Activated T-helper 17 cell treated with anti-CD3 and anti-CD28 coated beads, Interleukin-2, amount 50 U/mL, for 72 hours (primary cell): ENCODE measurements at regions not wholly inside any gene's neighbourhood (a gene's known extent, or its start where the extent isn't known, plus 50 kb on each side); places are given as distances from the start of the nearest gene placed in this dataset.

Source experiments
- ATAC-seq: fragments of 150-1000 bp; cut with Tn5 transposase; replicated peaks from 2 replicates; pipeline ENCODE4 v1.10.0; 2021; ENCODE audit warnings: mild to moderate bottlenecking, moderate library complexity
- H3K27ac Mint-ChIP-seq: one replicate; pipeline ENCODE4 v1.8.0; 2022; ENCODE audit warnings: mixed read lengths
- H3K27me3 Mint-ChIP-seq: one replicate; pipeline ENCODE4 v1.8.0; 2022; ENCODE audit warnings: mixed read lengths
- H3K36me3 Mint-ChIP-seq: one replicate; pipeline ENCODE4 v1.8.0; 2022; ENCODE audit warnings: low read depth, mild to moderate bottlenecking, mixed read lengths
- H3K4me1 Mint-ChIP-seq: one replicate; pipeline ENCODE4 v1.8.0; 2022; ENCODE audit warnings: mixed read lengths
- H3K4me3 Mint-ChIP-seq: one replicate; pipeline ENCODE4 v1.8.0; 2022; ENCODE audit warnings: mild to moderate bottlenecking, mixed read lengths
- H3K9me3 Mint-ChIP-seq: one replicate; pipeline ENCODE4 v1.8.0; 2022; ENCODE audit warnings: mixed read lengths

GRCh38 chr1:168375566-168376300, 95.1 kb downstream of the TBX19 start:
- Mint-ChIP-seq H3K27ac (no peak overlapping the region), H3K27me3 (no peaks in the 10 kb centered on the region), H3K4me3 (no peak overlapping the region), H3K36me3 (no peaks in the 10 kb centered on the region), H3K9me3 (no peaks in the 10 kb centered on the region), H3K4me1 (no peaks in the 10 kb centered on the region)
- ATAC-seq = no peak

DNA sequence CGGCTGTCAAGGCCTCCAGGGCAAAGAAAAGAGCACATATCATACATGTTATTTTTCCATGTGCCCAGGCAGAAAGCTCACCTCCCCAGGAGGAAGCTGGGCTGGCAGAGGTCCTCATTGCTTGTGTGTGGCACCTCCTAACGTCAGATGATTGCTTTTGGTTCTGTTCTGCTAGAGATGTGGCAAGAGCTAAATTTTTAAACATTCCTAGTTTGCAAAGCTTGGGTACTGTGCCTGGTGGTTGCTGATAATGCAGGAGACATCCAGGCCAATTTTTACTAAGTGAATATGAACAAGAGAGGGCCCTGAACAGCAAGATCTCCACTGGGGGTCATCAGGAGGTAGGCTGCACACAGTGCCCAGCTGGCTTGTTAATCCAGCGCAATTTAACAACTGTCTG, 93.9 kb downstream of the TBX19 start:
- no peak for ATAC-seq
- H3K27me3 Mint-ChIP-seq = no peaks in the 10 kb centered on the region
- no peak overlapping the region for H3K27ac Mint-ChIP-seq
- no peaks in the 10 kb centered on the region for H3K36me3 Mint-ChIP-seq
- no peak overlapping the region for H3K4me3 Mint-ChIP-seq
- H3K4me1 Mint-ChIP-seq = no peaks in the 10 kb centered on the region
- no peaks in the 10 kb centered on the region for H3K9me3 Mint-ChIP-seq

- Mint-ChIP-seq H3K27ac (no peak overlapping the region), H3K36me3 (no peaks in the 10 kb centered on the region), H3K27me3 (no peaks in the 10 kb centered on the region), H3K4me1 (no peaks in the 10 kb centered on the region), H3K9me3 (no peaks in the 10 kb centered on the region), H3K4me3 (no peak overlapping the region)
- no peak for ATAC-seq
These were observed 93.2 kb downstream of the TBX19 start for GRCh38 chr1:168373869-168374268.

DNA sequence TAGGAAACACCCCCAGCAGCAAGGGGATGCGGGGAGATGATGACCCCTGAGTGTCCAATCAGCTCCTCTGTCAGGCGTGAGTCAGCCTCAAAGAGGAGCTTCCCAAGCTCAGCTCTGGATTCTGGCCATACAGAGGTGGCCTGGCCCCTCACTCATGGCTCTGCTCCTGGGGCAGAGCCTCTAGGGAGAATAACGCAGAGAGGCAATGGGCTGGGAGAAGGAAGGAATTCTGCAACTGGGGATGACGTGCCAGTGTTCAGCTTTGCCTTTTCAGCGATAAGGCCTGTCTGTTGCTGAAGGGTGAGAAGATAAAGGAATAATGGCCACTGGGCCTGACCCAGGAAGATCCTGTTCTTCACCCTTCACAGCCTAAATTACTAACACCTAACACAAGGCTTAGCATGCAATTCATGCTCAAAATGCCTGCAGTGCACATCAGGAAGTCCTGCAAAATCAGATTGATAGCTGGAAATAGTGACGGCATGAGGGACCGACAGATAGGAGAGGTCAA, 92.2 kb downstream of the TBX19 start:
- H3K4me3 Mint-ChIP-seq = no peak overlapping the region
- no peaks in the 10 kb centered on the region for H3K4me1 Mint-ChIP-seq
- H3K27me3 Mint-ChIP-seq = no peaks in the 10 kb centered on the region
- H3K36me3 Mint-ChIP-seq = no peaks in the 10 kb centered on the region
- H3K9me3 Mint-ChIP-seq = no peaks in the 10 kb centered on the region
- no peak for ATAC-seq
- no peak overlapping the region for H3K27ac Mint-ChIP-seq

GRCh38 chr1:168372307-168372706, 91.6 kb downstream of the TBX19 start:
- Mint-ChIP-seq H3K27ac (no peak overlapping the region), H3K9me3 (no peaks in the 10 kb centered on the region), H3K4me3 (no peak overlapping the region), H3K4me1 (no peaks in the 10 kb centered on the region), H3K36me3 (no peaks in the 10 kb centered on the region), H3K27me3 (no peaks in the 10 kb centered on the region)
- no peak for ATAC-seq

DNA sequence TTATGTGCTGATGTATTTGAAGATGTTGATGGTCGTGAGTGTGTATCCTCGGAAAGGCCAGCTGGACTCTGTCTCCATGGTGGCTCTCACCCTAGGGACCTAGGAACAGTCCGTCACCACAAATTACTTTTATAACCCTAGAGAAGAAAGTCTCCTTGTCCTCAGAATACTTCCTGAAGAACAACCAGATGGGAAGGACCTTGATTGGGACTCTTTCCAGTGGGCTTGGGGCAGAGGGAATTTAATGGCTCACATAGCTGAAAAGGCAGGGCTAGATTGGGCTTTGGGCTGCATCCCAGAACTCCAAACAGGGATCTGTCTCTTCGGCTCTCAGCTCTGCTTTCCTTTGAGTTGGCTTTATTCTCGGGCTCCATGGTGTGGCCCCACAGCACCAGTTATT, 90.8 kb downstream of the TBX19 start:
- H3K4me3 Mint-ChIP-seq = no peak overlapping the region
- no peaks in the 10 kb centered on the region for H3K4me1 Mint-ChIP-seq
- H3K36me3 Mint-ChIP-seq = no peaks in the 10 kb centered on the region
- no peaks in the 10 kb centered on the region for H3K9me3 Mint-ChIP-seq
- no peak overlapping the region for H3K27ac Mint-ChIP-seq
- ATAC-seq = no peak
- no peaks in the 10 kb centered on the region for H3K27me3 Mint-ChIP-seq

DNA sequence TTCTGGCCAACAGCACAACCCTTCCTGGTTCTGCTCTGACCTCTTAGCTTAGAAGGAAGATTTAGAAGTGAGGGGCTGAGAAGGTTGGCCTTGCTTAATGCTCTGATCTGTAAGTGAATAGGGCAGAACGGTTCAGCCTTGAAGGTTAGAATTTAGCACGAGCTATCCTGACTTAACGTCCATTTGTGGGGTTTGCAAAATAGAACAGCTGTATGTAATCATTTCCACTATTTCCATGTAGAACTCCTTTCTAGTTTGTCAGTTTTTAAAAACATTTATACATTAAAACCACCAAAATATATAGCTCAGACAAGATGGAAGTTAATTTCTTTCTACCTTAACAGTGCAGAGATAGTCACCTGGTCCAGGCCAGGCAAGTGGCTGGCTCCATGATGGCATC, 89.9 kb downstream of the TBX19 start:
- Mint-ChIP-seq H3K4me3 (no peak overlapping the region), H3K9me3 (no peaks in the 10 kb centered on the region), H3K27me3 (no peaks in the 10 kb centered on the region), H3K4me1 (no peaks in the 10 kb centered on the region), H3K27ac (no peak overlapping the region), H3K36me3 (no peaks in the 10 kb centered on the region)
- ATAC-seq = no peak

DNA sequence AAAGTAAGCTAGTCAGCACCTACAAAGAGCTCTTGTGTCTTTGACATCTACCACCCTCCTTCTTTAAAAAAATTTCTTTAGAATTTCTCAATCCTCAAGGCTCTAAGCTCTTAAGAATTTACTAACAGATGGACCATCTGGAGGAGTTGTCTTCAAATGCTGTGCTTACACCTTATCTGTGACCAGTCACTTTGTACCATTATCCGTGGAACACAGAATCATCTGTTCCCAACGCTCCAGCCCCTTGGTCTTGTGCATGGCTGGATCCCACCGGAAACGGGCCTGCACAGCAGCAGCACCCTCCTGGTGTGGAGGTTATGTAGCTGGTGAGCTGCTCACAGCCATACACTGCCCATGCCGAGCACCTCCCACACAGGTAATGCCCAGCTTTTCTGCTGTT, 89.0 kb downstream of the TBX19 start:
- H3K27ac Mint-ChIP-seq = no peak overlapping the region
- no peak overlapping the region for H3K4me3 Mint-ChIP-seq
- no peaks in the 10 kb centered on the region for H3K27me3 Mint-ChIP-seq
- H3K9me3 Mint-ChIP-seq = no peaks in the 10 kb centered on the region
- H3K4me1 Mint-ChIP-seq = no peaks in the 10 kb centered on the region
- no peaks in the 10 kb centered on the region for H3K36me3 Mint-ChIP-seq
- no peak for ATAC-seq

GRCh38 chr1:168368131-168368530, 87.5 kb downstream of the TBX19 start:
- no peak for ATAC-seq
- Mint-ChIP-seq H3K36me3 (no peaks in the 10 kb centered on the region), H3K27me3 (no peaks in the 10 kb centered on the region), H3K9me3 (no peaks in the 10 kb centered on the region), H3K4me1 (peaks cover under 1% of the 10 kb centered on the region), H3K27ac (no peak overlapping the region), H3K4me3 (no peak overlapping the region)

DNA sequence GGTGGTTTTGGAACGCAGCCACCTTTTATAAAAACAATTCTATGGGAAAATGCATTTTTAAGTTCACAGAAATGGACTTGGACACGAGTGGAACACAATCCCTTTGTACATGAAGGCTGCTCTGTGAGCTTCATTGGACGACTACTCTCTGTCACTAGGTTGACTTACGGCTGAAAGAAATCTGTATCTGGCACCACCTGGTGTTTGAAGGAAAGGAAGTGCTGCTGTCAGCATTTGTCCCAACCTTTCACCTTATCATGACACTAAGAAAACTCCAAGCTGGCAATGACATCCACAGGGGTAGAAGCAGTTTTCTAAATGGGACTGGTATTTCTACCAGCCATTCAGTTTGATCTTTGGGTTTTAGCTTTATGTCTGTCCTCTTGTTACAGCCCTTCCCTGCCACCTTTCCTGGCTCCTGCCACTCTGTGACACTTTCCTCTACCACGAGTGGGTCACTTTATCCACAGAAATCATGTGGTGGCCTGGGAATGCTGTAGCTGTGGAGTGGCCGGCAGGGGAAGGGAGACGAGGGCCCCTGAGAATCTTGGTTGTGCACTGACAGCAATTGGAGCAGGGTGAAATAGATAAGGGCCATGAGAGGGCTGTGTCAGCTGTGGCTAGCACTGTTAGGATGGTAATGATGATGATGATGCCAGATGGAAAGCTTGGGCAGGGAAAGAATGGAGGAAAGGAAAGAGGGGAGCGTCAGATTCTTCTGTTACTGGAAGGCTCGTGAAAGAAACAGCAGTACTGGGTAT, 85.2 kb downstream of the TBX19 start:
- no peak overlapping the region for H3K4me3 Mint-ChIP-seq
- no peaks in the 10 kb centered on the region for H3K36me3 Mint-ChIP-seq
- no peaks in the 10 kb centered on the region for H3K9me3 Mint-ChIP-seq
- peaks cover 7% of the 10 kb centered on the region for H3K4me1 Mint-ChIP-seq
- H3K27ac Mint-ChIP-seq = no peak overlapping the region
- H3K27me3 Mint-ChIP-seq = no peaks in the 10 kb centered on the region
- no peak for ATAC-seq
